Epithelial cell of proximal tubule (primary cell): ENCODE measurements at regions not wholly inside any gene's neighbourhood (a gene's known extent, or its start where the extent isn't known, plus 50 kb on each side); places are given as distances from the start of the nearest gene placed in this dataset.
"Not testable (repeated sequence)": the region's sequence is repeated elsewhere in the genome, so short reads cannot be mapped to it uniquely, and the experiment has no call there.

Source experiments
- DNase-seq: peaks from one replicate; pipeline ENCODE4 v3.0.0-alpha.2; 2011; ENCODE audit warnings: low read depth
- H3K4me3 ChIP-seq: 2 replicates; pipeline ENCODE4 v1.5.1; 2011; ENCODE audit warnings: low read depth, mild to moderate bottlenecking, low read length
- CTCF ChIP-seq: conservative IDR thresholded peaks from 2 replicates; pipeline ENCODE4 v1.5.1; 2012; ENCODE audit warnings: low read depth, mild to moderate bottlenecking, low read length

- DNase-seq: no peak
- TF ChIP-seq CTCF: no peak
- no peak overlapping the region for H3K4me3 ChIP-seq
These were observed 321.5 kb upstream of the CADM2 start for GRCh38 chr3:84637272-84637671.

- no peak for TF ChIP-seq CTCF
- H3K4me3 ChIP-seq: no peak overlapping the region
- no peak for DNase-seq
These were observed 292.3 kb upstream of the CADM2 start for GRCh38 chr3:84666468-84666867.

GRCh38 chr3:84679211-84679610 lies 279.6 kb upstream of the CADM2 start:
- TF ChIP-seq CTCF: no peak
- H3K4me3 ChIP-seq: no peak overlapping the region
- DNase-seq: no peak

- no peak for TF ChIP-seq CTCF
- DNase-seq: no peak
These were observed 278.1 kb upstream of the CADM2 start for GRCh38 chr3:84680700-84681099.

GRCh38 chr3:84683493-84683892 lies 275.3 kb upstream of the CADM2 start:
- no peak for DNase-seq
- H3K4me3 ChIP-seq: no peak overlapping the region
- TF ChIP-seq CTCF: no peak

More at GRCh38 chr3:84680700-84681099, 278.1 kb upstream of the CADM2 start:
- no peak overlapping the region for H3K4me3 ChIP-seq

- no peak for DNase-seq
- no peak overlapping the region for H3K4me3 ChIP-seq
- TF ChIP-seq CTCF: no peak
These were observed 273.3 kb upstream of the CADM2 start for GRCh38 chr3:84685467-84685866.

- no peak for DNase-seq
- no peak for TF ChIP-seq CTCF
These were observed 266.5 kb upstream of the CADM2 start for GRCh38 chr3:84692261-84692660.

GRCh38 chr3:84710288-84710687 lies 248.5 kb upstream of the CADM2 start:
- not testable (repeated sequence) for H3K4me3 ChIP-seq, DNase-seq

More at GRCh38 chr3:84692261-84692660, 266.5 kb upstream of the CADM2 start:
- H3K4me3 ChIP-seq: no peak overlapping the region
